ENCODE measurements at regions not wholly inside any gene's neighbourhood (a gene's known extent, or its start where the extent isn't known, plus 50 kb on each side); places are given as distances from the start of the nearest gene placed in this dataset.

DNA sequence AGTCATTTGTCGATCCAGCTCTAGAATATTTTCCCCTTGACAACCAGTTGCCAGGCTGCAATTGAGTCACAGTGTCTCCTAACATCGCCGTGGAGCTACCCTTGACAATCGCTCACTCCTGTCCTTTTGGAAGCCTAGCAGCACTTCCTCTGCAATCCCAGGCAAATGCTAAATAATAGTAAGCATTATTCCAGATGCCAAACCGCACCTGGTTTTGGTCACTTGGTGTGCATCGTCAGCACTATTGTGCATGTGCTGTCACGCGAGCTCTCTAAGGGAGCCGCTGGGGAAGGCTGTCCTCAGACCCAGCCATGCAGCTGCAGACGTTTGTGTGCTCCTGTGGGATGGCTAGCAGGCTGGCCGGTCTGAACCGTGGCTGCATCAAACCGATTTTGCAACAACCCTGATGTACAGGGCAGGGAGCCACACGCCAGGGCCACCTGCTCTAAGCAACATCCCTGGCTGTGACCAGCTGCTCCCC lies 549.5 kb upstream of the ID2 start:
- DNase-seq (ENCODE audit: insufficient read length, low spot score) (no peak), FAIRE-seq (no peak)
- TF ChIP-seq POU2F2 (IDR thresholded peaks at IDR 0.05; ENCODE audit: low read depth, low read length) = no peak
- no peak for TF ChIP-seq SPI1 (IDR thresholded peaks at IDR 0.05; ENCODE audit: low read depth, low read length)
- TF ChIP-seq TAF1 (IDR thresholded peaks at IDR 0.05; ENCODE audit: low read depth, low read length) = no peak
- TF ChIP-seq POLR2A (IDR thresholded peaks at IDR 0.05; ENCODE audit: low read depth, low read length) = no peak
- no peak for TF ChIP-seq PAX5 (IDR thresholded peaks at IDR 0.05; ENCODE audit: insufficient read depth, low read length, severe bottlenecking)
- TF ChIP-seq POLR2AphosphoS5 (IDR thresholded peaks at IDR 0.05; ENCODE audit: low read depth, low read length) = no peak

DNA sequence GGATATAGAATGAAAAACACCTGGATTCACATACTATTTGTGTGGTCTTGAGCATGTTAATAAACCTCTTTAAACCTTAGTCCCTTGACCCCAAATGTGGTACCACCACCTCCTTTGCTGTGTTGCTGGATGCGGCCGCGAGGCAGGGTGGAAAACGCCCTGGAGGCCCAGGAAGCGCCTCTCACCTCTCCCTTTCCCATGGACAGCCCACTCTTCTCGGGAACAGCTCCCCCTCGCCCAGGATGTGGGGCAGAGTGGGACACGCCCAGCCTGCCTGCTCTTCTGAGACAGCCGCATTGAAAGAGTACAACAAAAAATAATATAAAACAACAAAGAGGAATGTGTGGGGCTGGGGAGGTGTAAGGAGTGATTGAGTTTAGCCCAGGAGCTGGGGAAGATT lies 549.0 kb upstream of the ID2 start:
- DNase-seq (ENCODE audit: insufficient read length, low spot score) (no peak), FAIRE-seq (no peak)
- TF ChIP-seq PAX5 (IDR thresholded peaks at IDR 0.05; ENCODE audit: insufficient read depth, low read length, severe bottlenecking) (no peak), SPI1 (IDR thresholded peaks at IDR 0.05; ENCODE audit: low read depth, low read length) (no peak)

DNA sequence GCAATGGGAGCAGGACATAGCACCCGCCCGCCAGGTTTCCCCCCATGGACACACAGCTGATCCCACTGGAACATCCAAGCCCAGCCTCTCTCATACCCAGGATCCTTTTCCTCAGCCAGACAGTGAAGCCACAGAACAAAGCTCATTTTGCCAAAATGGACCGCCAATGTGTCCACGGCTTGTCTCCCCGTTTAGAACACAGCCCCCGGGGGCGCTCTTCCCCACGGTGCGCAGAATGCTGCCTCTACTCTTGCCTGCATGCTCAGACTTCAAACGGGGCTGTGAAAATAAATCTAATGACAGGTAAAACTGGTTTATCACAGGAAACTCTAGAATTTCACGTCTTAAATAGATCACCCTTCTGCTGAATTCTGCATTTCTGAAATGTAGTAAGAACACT lies 548.5 kb upstream of the ID2 start:
- no peak for DNase-seq (ENCODE audit: insufficient read length, low spot score)
- no peak for FAIRE-seq

DNA sequence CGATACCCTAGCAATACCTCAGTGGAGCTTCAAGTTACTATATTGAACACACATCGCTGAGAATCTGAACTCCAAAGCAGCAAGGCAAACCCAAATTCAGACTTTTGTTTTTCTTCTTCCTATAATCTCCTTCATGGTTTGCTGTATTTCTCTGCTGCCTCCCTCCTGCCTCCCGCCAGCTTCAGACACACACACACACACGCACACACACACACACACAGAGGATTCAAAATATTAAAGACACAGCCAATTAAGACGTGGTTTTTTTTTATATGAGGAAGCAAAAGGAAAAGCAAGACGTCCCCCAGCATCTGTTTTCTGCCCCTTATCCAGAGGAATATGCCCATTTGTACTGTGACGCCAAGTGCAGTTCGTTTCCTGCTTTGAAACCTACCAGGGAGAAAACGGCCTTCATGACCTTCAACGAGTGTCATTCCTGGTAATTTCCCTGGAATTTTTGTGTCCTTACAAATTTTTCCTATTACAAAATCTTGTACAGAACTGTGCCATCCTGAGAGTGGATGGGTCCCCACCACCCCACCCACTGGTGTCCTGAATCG lies 547.9 kb upstream of the ID2 start:
- no peak for DNase-seq (ENCODE audit: insufficient read length, low spot score)
- no peak for TF ChIP-seq PAX5 (IDR thresholded peaks at IDR 0.05; ENCODE audit: insufficient read depth, low read length, severe bottlenecking)
- TF ChIP-seq POU2F2 (IDR thresholded peaks at IDR 0.05; ENCODE audit: low read depth, low read length) = no peak
- TF ChIP-seq POLR2A (IDR thresholded peaks at IDR 0.05; ENCODE audit: low read depth, low read length) = no peak
- no peak for TF ChIP-seq TAF1 (IDR thresholded peaks at IDR 0.05; ENCODE audit: low read depth, low read length)
- no peak for TF ChIP-seq SPI1 (IDR thresholded peaks at IDR 0.05; ENCODE audit: low read depth, low read length)
- no peak for FAIRE-seq

More for the DNA sequence above, 548.5 kb upstream of the ID2 start:
- TF ChIP-seq SPI1 (IDR thresholded peaks at IDR 0.05; ENCODE audit: low read depth, low read length) = no peak
- TF ChIP-seq POLR2A (IDR thresholded peaks at IDR 0.05; ENCODE audit: low read depth, low read length) = no peak
- no peak for TF ChIP-seq POLR2AphosphoS5 (IDR thresholded peaks at IDR 0.05; ENCODE audit: low read depth, low read length)
- TF ChIP-seq TAF1 (IDR thresholded peaks at IDR 0.05; ENCODE audit: low read depth, low read length) = no peak
- TF ChIP-seq PAX5 (IDR thresholded peaks at IDR 0.05; ENCODE audit: insufficient read depth, low read length, severe bottlenecking) = no peak

DNA sequence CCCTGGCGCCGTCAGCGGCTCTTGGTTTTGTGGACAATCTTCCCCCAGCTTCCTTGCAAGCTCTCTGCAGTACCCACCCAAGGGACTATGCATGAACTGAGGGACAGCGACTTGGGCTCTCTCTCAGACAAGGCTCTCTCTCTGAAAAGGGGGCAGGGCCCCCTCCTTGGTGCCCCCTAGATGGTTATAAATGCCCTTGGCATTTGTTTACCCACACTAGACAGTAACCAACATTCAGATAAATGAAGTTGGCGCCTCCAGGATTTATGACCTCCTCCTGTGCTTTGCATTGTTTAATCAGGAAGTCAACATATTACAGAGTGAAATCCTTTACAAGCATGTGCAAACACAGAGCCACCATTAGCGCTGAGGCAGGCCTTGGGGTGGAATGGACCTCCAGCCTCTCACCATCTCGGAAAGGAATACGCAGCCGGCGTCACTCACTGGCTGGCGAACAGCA lies 547.4 kb upstream of the ID2 start:
- DNase-seq (ENCODE audit: insufficient read length, low spot score) (no peak), FAIRE-seq (no peak)
- TF ChIP-seq POU2F2 (IDR thresholded peaks at IDR 0.05; ENCODE audit: low read depth, low read length) (no peak), POLR2AphosphoS5 (IDR thresholded peaks at IDR 0.05; ENCODE audit: low read depth, low read length) (no peak), SPI1 (IDR thresholded peaks at IDR 0.05; ENCODE audit: low read depth, low read length) (no peak)

DNA sequence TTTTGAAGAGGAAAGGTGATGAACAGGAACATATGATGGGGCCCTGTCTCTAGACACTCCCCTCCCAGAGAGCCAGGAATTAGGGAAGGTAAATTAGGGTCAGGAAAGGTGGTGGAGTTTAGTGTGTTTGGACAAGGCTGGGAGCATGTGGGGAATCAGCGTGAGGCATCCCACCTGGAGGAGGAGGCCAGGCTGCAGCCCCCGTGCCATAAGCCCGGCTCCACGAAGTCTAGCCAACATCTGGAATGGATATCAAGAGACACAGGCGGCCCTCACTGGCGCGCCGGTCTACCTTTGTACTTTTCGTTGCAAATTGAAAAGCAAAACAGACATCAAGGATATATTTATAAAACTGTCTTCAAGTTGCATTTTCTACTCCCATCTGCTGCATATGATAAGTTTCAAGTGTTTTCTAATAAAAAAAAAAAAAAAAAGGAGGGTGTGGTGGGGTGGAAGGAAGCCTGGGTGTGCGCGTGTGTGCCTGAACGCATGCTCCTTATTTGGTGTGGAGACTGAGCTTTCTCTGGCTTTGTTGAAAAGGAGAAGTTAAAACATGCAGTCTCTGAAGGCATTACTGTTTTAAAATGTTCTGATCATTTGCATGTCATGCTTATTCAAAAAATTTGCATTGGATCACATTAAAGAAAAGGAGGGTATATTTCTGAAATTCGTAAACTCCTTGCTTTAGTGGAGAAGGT lies 546.7 kb upstream of the ID2 start:
- DNase-seq (ENCODE audit: insufficient read length, low spot score) (no peak), FAIRE-seq (no peak)
- TF ChIP-seq TAF1 (IDR thresholded peaks at IDR 0.05; ENCODE audit: low read depth, low read length) (no peak), POLR2A (IDR thresholded peaks at IDR 0.05; ENCODE audit: low read depth, low read length) (no peak), POU2F2 (IDR thresholded peaks at IDR 0.05; ENCODE audit: low read depth, low read length) (no peak), PAX5 (IDR thresholded peaks at IDR 0.05; ENCODE audit: insufficient read depth, low read length, severe bottlenecking) (no peak), POLR2AphosphoS5 (IDR thresholded peaks at IDR 0.05; ENCODE audit: low read depth, low read length) (no peak), SPI1 (IDR thresholded peaks at IDR 0.05; ENCODE audit: low read depth, low read length) (no peak)

DNA sequence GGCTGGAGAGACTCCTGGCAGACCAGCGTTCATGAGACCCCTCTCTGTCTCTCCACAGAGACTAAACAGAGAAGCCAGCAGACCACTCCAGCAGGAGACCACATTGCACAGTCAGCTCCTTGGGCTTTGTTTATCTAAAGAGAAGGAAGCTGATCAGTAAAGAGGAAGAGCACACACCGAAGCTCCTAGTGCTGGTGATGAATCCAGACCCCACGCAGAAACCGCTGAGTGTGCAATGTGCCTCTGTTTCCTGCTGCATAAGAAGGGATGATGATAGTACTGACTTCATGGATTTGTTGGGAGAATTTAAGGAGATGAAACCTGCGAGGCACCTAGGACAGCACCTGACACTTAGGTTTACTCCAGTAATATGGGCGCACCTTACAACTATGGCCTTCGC lies 544.1 kb upstream of the ID2 start:
- TF ChIP-seq POLR2AphosphoS5 (IDR thresholded peaks at IDR 0.05; ENCODE audit: low read depth, low read length) = no peak
- TF ChIP-seq PAX5 (IDR thresholded peaks at IDR 0.05; ENCODE audit: insufficient read depth, low read length, severe bottlenecking) = no peak
- TF ChIP-seq POU2F2 (IDR thresholded peaks at IDR 0.05; ENCODE audit: low read depth, low read length) = no peak
- no peak for TF ChIP-seq POLR2A (IDR thresholded peaks at IDR 0.05; ENCODE audit: low read depth, low read length)
- TF ChIP-seq TAF1 (IDR thresholded peaks at IDR 0.05; ENCODE audit: low read depth, low read length) = no peak
- no peak for TF ChIP-seq SPI1 (IDR thresholded peaks at IDR 0.05; ENCODE audit: low read depth, low read length)
- no peak for FAIRE-seq
- no peak for DNase-seq (ENCODE audit: insufficient read length, low spot score)

DNA sequence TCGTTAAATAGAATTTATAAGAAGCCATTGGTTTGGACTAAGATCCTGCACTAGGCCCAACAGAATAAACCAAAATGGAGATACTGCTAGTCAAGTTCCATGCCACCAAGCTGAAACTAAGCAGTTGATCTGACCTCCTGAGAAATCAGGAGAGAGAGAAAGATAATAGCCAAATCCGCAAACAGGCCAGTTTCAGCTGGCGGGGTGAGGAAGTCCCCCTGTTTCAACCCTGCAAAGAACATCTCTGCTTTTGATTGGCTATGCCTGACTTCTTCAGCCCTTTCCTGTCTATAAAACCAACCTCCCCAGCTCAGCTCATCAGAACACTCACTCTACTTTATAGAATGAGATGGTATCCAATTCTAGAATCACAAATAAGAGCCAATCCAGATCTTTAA lies 543.3 kb upstream of the ID2 start:
- TF ChIP-seq SPI1 (IDR thresholded peaks at IDR 0.05; ENCODE audit: low read depth, low read length) (no peak), POLR2AphosphoS5 (IDR thresholded peaks at IDR 0.05; ENCODE audit: low read depth, low read length) (no peak), POLR2A (IDR thresholded peaks at IDR 0.05; ENCODE audit: low read depth, low read length) (no peak), POU2F2 (IDR thresholded peaks at IDR 0.05; ENCODE audit: low read depth, low read length) (no peak), TAF1 (IDR thresholded peaks at IDR 0.05; ENCODE audit: low read depth, low read length) (no peak), PAX5 (IDR thresholded peaks at IDR 0.05; ENCODE audit: insufficient read depth, low read length, severe bottlenecking) (no peak)
- DNase-seq (ENCODE audit: insufficient read length, low spot score) (no peak), FAIRE-seq (no peak)

DNA sequence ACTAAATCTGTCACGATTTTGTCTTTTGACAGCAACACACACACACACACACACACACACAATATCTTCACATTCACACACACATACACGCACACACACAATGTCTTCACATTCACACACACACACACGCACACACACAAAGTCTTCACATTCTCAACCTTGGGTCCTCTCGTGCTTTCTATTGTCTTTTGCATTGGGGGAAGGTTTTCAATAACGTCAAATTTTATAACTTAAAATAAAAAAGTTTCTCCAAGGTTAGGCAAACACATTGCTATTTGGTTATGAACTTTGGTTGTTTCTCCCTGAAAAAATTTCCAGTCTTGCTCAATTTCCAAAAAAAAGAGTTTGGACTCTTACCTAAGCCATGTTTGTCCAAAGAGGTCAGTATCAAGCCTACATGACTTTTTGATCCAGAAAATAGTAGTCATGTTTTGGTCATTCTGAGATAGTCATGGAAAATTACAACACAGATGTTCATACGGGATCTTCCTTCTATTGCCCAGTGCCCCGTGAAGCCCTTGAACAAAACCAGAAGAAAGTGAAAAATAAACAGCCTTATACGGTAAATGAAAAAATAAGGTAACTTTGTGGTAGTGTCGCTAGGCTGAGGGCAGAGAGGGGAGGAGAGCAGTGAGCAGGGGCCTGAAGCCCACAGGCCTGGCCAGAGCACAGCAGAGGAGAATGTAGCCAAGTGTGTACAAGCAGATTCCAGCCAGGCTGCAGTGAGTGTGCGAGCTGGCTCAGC lies 542.8 kb upstream of the ID2 start:
- no peak for FAIRE-seq
- no peak for DNase-seq (ENCODE audit: insufficient read length, low spot score)
- no peak for TF ChIP-seq SPI1 (IDR thresholded peaks at IDR 0.05; ENCODE audit: low read depth, low read length)
- no peak for TF ChIP-seq POLR2A (IDR thresholded peaks at IDR 0.05; ENCODE audit: low read depth, low read length)
- TF ChIP-seq PAX5 (IDR thresholded peaks at IDR 0.05; ENCODE audit: insufficient read depth, low read length, severe bottlenecking) = no peak
- no peak for TF ChIP-seq POLR2AphosphoS5 (IDR thresholded peaks at IDR 0.05; ENCODE audit: low read depth, low read length)
- no peak for TF ChIP-seq POU2F2 (IDR thresholded peaks at IDR 0.05; ENCODE audit: low read depth, low read length)
- TF ChIP-seq TAF1 (IDR thresholded peaks at IDR 0.05; ENCODE audit: low read depth, low read length) = no peak

Data from GM12891 (cell line).